WTC11 (cell line): ENCODE measurements at regions not wholly inside any gene's neighbourhood (a gene's known extent, or its start where the extent isn't known, plus 50 kb on each side); places are given as distances from the start of the nearest gene placed in this dataset.

ENCODE experiments used
- ATAC-seq: fragments of 200-7000 bp; cut with Tn5 transposase; 2 replicates; pipeline ENCODE4 v1.10.0; 2021; ENCODE audit warnings: mild to moderate bottlenecking, moderate library complexity
- CTCF ChIA-PET: fragments of 300-600 bp; sonication (Branson Sonifier 250); formaldehyde crosslinking; loops from one replicate; lab custom pipeline; 2021; ENCODE audit warnings: antibody characterized with exemption; lab: Charles Lee
- POLR2A ChIA-PET: fragments of 350-600 bp; sonication (Branson Sonifier 250); formaldehyde crosslinking; loops from one replicate; lab custom pipeline; 2021; ENCODE audit warnings: antibody characterized with exemption; lab: Charles Lee
- DNase-seq: peaks from one replicate; pipeline ENCODE4 v3.0.0; 2021; ENCODE audit warnings: low spot score
- H3K27ac Mint-ChIP-seq: 2 replicates; pipeline ENCODE4 v1.8.0; 2021; ENCODE audit warnings: mixed read lengths
- H3K27me3 Mint-ChIP-seq: 2 replicates; pipeline ENCODE4 v1.8.0; 2021; ENCODE audit warnings: low read depth, mild to moderate bottlenecking, moderate library complexity, mixed read lengths
- H3K36me3 Mint-ChIP-seq: 2 replicates; pipeline ENCODE4 v1.8.0; 2021; ENCODE audit warnings: mixed read lengths
- H3K4me1 Mint-ChIP-seq: 2 replicates; pipeline ENCODE4 v1.8.0; 2022; ENCODE audit warnings: mixed read lengths
- H3K4me3 Mint-ChIP-seq: 2 replicates; pipeline ENCODE4 v1.8.0; 2021; ENCODE audit warnings: mild to moderate bottlenecking, moderate library complexity, mixed read lengths
- H3K9me3 Mint-ChIP-seq: 2 replicates; pipeline ENCODE4 v1.8.0; 2021; ENCODE audit warnings: mixed read lengths
- AFF4 ChIP-seq: sonication (generic); formaldehyde crosslinking; IDR thresholded peaks from 2 replicates; pipeline ENCODE4 v1.8.1; 2023; ENCODE audit warnings: mild to moderate bottlenecking, missing genetic modification reagents, borderline replicate concordance
- ATF1 ChIP-seq: sonication (generic); formaldehyde crosslinking; IDR thresholded peaks from 2 replicates; pipeline ENCODE4 v1.8.1; 2023; ENCODE audit warnings: mild to moderate bottlenecking, moderate library complexity, missing genetic modification reagents
- ATF3 ChIP-seq: sonication (generic); formaldehyde crosslinking; conservative IDR thresholded peaks from 2 replicates; pipeline ENCODE4 v1.8.1; 2022; ENCODE audit warnings: mild to moderate bottlenecking, missing genetic modification reagents
- ATF6 ChIP-seq: sonication (generic); formaldehyde crosslinking; IDR thresholded peaks from 2 replicates; pipeline ENCODE4 v1.8.1; 2023; ENCODE audit warnings: mild to moderate bottlenecking, missing genetic modification reagents
- CDX4 ChIP-seq: fragments of 250-450 bp; sonication (Bioruptor Pico); IDR thresholded peaks from 2 replicates; pipeline ENCODE4 v1.9.0; 2021; ENCODE audit warnings: moderate library complexity, mild to moderate bottlenecking, inconsistent platforms, borderline replicate concordance
- CREB1 ChIP-seq: sonication (generic); formaldehyde crosslinking; IDR thresholded peaks from 2 replicates; pipeline ENCODE4 v1.8.0; 2023; ENCODE audit warnings: mild to moderate bottlenecking, missing genetic modification reagents
- E2F1 ChIP-seq: sonication (generic); formaldehyde crosslinking; IDR thresholded peaks from 2 replicates; pipeline ENCODE4 v1.8.0; 2022; ENCODE audit warnings: mild to moderate bottlenecking, missing genetic modification reagents
- ELF4 ChIP-seq: sonication (generic); formaldehyde crosslinking; IDR thresholded peaks from 2 replicates; pipeline ENCODE4 v1.8.1; 2022; ENCODE audit warnings: low read depth, mild to moderate bottlenecking, moderate library complexity, missing genetic modification reagents
- FOXJ3 ChIP-seq: sonication (generic); formaldehyde crosslinking; IDR thresholded peaks from 2 replicates; pipeline ENCODE4 v1.9.0; 2021; ENCODE audit warnings: missing genetic modification reagents, mild to moderate bottlenecking, borderline replicate concordance
- FOXP1 ChIP-seq: sonication (generic); formaldehyde crosslinking; IDR thresholded peaks from 2 replicates; pipeline ENCODE4 v1.8.0; 2022; ENCODE audit warnings: missing genetic modification reagents, mild to moderate bottlenecking, moderate library complexity, borderline replicate concordance
- GABPB1 ChIP-seq: sonication (generic); formaldehyde crosslinking; IDR thresholded peaks from 2 replicates; pipeline ENCODE4 v1.8.1; 2023; ENCODE audit warnings: mild to moderate bottlenecking, missing genetic modification reagents
- HMGA2 ChIP-seq: fragments of 250-450 bp; sonication (Bioruptor Pico); IDR thresholded peaks from 2 replicates; pipeline ENCODE4 v1.4.0; 2021; ENCODE audit warnings: mild to moderate bottlenecking, moderate library complexity
- IRF1 ChIP-seq: sonication (generic); formaldehyde crosslinking; IDR thresholded peaks from 2 replicates; pipeline ENCODE4 v1.8.0; 2023; ENCODE audit warnings: missing genetic modification reagents
- KAT7 ChIP-seq: sonication (generic); formaldehyde crosslinking; IDR thresholded peaks from 2 replicates; pipeline ENCODE4 v1.8.1; 2023; ENCODE audit warnings: missing genetic modification reagents, mild to moderate bottlenecking, borderline replicate concordance
- NFATC4 ChIP-seq: fragments of 250-450 bp; sonication (Bioruptor Pico); IDR thresholded peaks from 2 replicates; pipeline ENCODE4 v1.9.0; 2021; ENCODE audit warnings: mild to moderate bottlenecking
- NR3C1 ChIP-seq: sonication (generic); formaldehyde crosslinking; conservative IDR thresholded peaks from 2 replicates; pipeline ENCODE4 v1.8.1; 2023; ENCODE audit warnings: low read depth, mild to moderate bottlenecking, missing genetic modification reagents
- TP53 ChIP-seq: sonication (generic); formaldehyde crosslinking; IDR thresholded peaks from 2 replicates; pipeline ENCODE4 v1.8.1; 2023; ENCODE audit warnings: mild to moderate bottlenecking, missing genetic modification reagents
- USF1 ChIP-seq: sonication (generic); formaldehyde crosslinking; IDR thresholded peaks from 2 replicates; pipeline ENCODE4 v1.8.0; 2022; ENCODE audit warnings: mild to moderate bottlenecking, missing genetic modification reagents
- ZNF121 ChIP-seq: sonication (generic); formaldehyde crosslinking; IDR thresholded peaks from 2 replicates; pipeline ENCODE4 v1.8.0; 2023; ENCODE audit warnings: missing genetic modification reagents
- ZNF232 ChIP-seq: sonication (generic); formaldehyde crosslinking; IDR thresholded peaks from 2 replicates; pipeline ENCODE4 v1.8.0; 2022; ENCODE audit warnings: mild to moderate bottlenecking, missing genetic modification reagents
- ZNF423 ChIP-seq: fragments of 250-450 bp; sonication (Bioruptor Pico); IDR thresholded peaks from 2 replicates; pipeline ENCODE4 v2.1.2; 2022; ENCODE audit warnings: mild to moderate bottlenecking, moderate library complexity
- ZNF425 ChIP-seq: fragments of 250-450 bp; sonication (Bioruptor Pico); conservative IDR thresholded peaks from 2 replicates; pipeline ENCODE4 v1.9.0; 2021; ENCODE audit warnings: mild to moderate bottlenecking
- ZSCAN18 ChIP-seq: fragments of 250-450 bp; sonication (Bioruptor Pico); IDR thresholded peaks from 2 replicates; pipeline ENCODE4 v2.1.2; 2022; ENCODE audit warnings: mild to moderate bottlenecking, moderate library complexity

GRCh38 chr14:46747001-46747652 lies 95.5 kb upstream of the RPL10L start (continued):
- no peak for TF ChIP-seq KAT7
- TF ChIP-seq ZNF423 (CRISPR knock-in tag), result no peak
- TF ChIP-seq ATF6 (CRISPR knock-in tag), result no peak

- POLR2A ChIA-PET, result no interaction called here
- Mint-ChIP-seq H3K9me3 (peaks cover 38% of the 10 kb centered on the region), H3K27ac (no peak overlapping the region)
- TF ChIP-seq GABPB1 (CRISPR knock-in tag) (no peak), CREB1 (CRISPR knock-in tag) (no peak), ELF4 (no peak), ZNF425 (no peak), IRF1 (CRISPR knock-in tag) (no peak), ZNF121 (no peak), TP53 (CRISPR knock-in tag) (no peak), CDX4 (no peak), NFATC4 (no peak), ZSCAN18 (CRISPR knock-in tag) (no peak), FOXP1 (CRISPR knock-in tag) (no peak), AFF4 (no peak), USF1 (CRISPR knock-in tag) (no peak), NR3C1 (no peak), FOXJ3 (CRISPR knock-in tag) (no peak), HMGA2 (CRISPR knock-in tag) (no peak), ATF1 (CRISPR knock-in tag) (no peak), ATF3 (CRISPR knock-in tag) (no peak), E2F1 (CRISPR knock-in tag) (no peak), ZNF232 (CRISPR knock-in tag) (no peak)
- TF ChIP-seq, all 79 proteins: peak for 0
- CTCF ChIA-PET, result interaction anchor here (0.8 kb wide), 1 partner anchor 83 kb away, joined by 6 read pairs; the partner anchor contains the start of gene RPL10L
- Mint-ChIP-seq H3K36me3 (peaks cover 12% of the 10 kb centered on the region), H3K4me3 (no peak overlapping the region), H3K27me3 (no peaks in the 10 kb centered on the region), H3K4me1 (no peaks in the 10 kb centered on the region)
- ATAC-seq, result no peak
- no peak for DNase-seq
Measured at GRCh38 chr14:46734286-46734685, 82.7 kb upstream of the RPL10L start.
